ENCODE measurements at regions not wholly inside any gene's neighbourhood (a gene's known extent, or its start where the extent isn't known, plus 50 kb on each side); places are given as distances from the start of the nearest gene placed in this dataset.

GRCh38 chr5:117118499-117118898 is 543.9 kb upstream of the SEMA6A start:
- TF ChIP-seq, protein P1, sequence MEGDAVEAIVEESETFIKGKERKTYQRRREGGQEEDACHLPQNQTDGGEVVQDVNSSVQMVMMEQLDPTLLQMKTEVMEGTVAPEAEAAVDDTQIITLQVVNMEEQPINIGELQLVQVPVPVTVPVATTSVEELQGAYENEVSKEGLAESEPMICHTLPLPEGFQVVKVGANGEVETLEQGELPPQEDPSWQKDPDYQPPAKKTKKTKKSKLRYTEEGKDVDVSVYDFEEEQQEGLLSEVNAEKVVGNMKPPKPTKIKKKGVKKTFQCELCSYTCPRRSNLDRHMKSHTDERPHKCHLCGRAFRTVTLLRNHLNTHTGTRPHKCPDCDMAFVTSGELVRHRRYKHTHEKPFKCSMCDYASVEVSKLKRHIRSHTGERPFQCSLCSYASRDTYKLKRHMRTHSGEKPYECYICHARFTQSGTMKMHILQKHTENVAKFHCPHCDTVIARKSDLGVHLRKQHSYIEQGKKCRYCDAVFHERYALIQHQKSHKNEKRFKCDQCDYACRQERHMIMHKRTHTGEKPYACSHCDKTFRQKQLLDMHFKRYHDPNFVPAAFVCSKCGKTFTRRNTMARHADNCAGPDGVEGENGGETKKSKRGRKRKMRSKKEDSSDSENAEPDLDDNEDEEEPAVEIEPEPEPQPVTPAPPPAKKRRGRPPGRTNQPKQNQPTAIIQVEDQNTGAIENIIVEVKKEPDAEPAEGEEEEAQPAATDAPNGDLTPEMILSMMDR (IDR thresholded peaks at IDR 0.05): no peak
- no peak for TF ChIP-seq POLR2A (IDR thresholded peaks at IDR 0.05)

All from Peyer's patch (tissue), 4 donors.